ENCODE measurements at regions not wholly inside any gene's neighbourhood (a gene's known extent, or its start where the extent isn't known, plus 50 kb on each side); places are given as distances from the start of the nearest gene placed in this dataset.

GRCh38 chr2:139990646-139991335, 1210.6 kb upstream of the NXPH2 start:
- Histone ChIP-seq H3K36me3 (ENCODE audit: control insufficient read depth, insufficient read depth, low read length) (no peaks in the 10 kb centered on the region), H3K27me3 (ENCODE audit: control insufficient read depth, insufficient read depth, low read length) (no peaks in the 10 kb centered on the region), H3K4me3 (ENCODE audit: low read depth, low read length) (no peak overlapping the region)
- TF ChIP-seq, protein P1, sequence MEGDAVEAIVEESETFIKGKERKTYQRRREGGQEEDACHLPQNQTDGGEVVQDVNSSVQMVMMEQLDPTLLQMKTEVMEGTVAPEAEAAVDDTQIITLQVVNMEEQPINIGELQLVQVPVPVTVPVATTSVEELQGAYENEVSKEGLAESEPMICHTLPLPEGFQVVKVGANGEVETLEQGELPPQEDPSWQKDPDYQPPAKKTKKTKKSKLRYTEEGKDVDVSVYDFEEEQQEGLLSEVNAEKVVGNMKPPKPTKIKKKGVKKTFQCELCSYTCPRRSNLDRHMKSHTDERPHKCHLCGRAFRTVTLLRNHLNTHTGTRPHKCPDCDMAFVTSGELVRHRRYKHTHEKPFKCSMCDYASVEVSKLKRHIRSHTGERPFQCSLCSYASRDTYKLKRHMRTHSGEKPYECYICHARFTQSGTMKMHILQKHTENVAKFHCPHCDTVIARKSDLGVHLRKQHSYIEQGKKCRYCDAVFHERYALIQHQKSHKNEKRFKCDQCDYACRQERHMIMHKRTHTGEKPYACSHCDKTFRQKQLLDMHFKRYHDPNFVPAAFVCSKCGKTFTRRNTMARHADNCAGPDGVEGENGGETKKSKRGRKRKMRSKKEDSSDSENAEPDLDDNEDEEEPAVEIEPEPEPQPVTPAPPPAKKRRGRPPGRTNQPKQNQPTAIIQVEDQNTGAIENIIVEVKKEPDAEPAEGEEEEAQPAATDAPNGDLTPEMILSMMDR (IDR thresholded peaks at IDR 0.05; ENCODE audit: insufficient read depth, low read depth, low read length), result no peak
- ChIA-PET POLR2A (no interaction called here), CTCF (no interaction called here)
- no peak for DNase-seq (ENCODE audit: low read depth)

- Histone ChIP-seq H3K4me3 (ENCODE audit: low read depth, low read length) (no peak overlapping the region), H3K36me3 (ENCODE audit: control insufficient read depth, insufficient read depth, low read length) (no peaks in the 10 kb centered on the region), H3K27me3 (ENCODE audit: control insufficient read depth, insufficient read depth, low read length) (no peaks in the 10 kb centered on the region)
- TF ChIP-seq, protein P1 (IDR thresholded peaks at IDR 0.05; ENCODE audit: insufficient read depth, low read depth, low read length), result no peak
- ChIA-PET CTCF (no interaction called here), POLR2A (no interaction called here)
- no peak for DNase-seq (ENCODE audit: low read depth)
Measured at GRCh38 chr2:139969323-139969722, 1189.1 kb upstream of the NXPH2 start.

DNA sequence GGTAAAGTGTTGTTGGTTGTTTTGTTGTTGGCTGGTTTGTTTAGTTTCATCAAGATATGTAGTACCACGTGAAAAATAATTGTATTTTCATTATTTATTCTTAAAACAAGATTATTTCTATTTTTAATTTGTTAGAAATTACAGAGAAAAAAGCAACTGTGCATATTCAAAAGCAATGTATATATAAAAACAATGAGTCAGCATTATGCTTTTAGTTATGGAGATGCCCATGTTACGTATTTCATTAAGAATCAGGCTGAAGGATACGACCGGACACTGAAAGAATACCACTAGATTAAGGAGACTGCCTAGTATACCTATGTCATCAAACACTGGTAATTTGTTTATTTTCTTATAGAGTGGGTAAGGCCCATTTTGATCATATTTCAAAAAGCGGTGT, 1188.4 kb upstream of the NXPH2 start:
- TF ChIP-seq, protein P1 (IDR thresholded peaks at IDR 0.05; ENCODE audit: insufficient read depth, low read depth, low read length), result no peak
- Histone ChIP-seq H3K27me3 (ENCODE audit: control insufficient read depth, insufficient read depth, low read length) (no peaks in the 10 kb centered on the region), H3K4me3 (ENCODE audit: low read depth, low read length) (no peak overlapping the region), H3K36me3 (ENCODE audit: control insufficient read depth, insufficient read depth, low read length) (no peaks in the 10 kb centered on the region)
- DNase-seq (ENCODE audit: low read depth), result no peak
- POLR2A ChIA-PET, result no interaction called here
- CTCF ChIA-PET, result no interaction called here

- H3K36me3 ChIP-seq (ENCODE audit: control insufficient read depth, insufficient read depth, low read length), result no peaks in the 10 kb centered on the region
- ChIA-PET CTCF (no interaction called here), POLR2A (no interaction called here)
- TF ChIP-seq, protein P1 (IDR thresholded peaks at IDR 0.05; ENCODE audit: insufficient read depth, low read depth, low read length), result no peak
- DNase-seq (ENCODE audit: low read depth), result no peak
- no peak overlapping the region for H3K4me3 ChIP-seq (ENCODE audit: low read depth, low read length)
- H3K27me3 ChIP-seq (ENCODE audit: control insufficient read depth, insufficient read depth, low read length), result no peaks in the 10 kb centered on the region
Measured at GRCh38 chr2:139967665-139968064, 1187.5 kb upstream of the NXPH2 start.

- ChIA-PET POLR2A (no interaction called here), CTCF (no interaction called here)
Measured at GRCh38 chr2:139964721-139965440, 1184.7 kb upstream of the NXPH2 start.

More at GRCh38 chr2:139964721-139965440, 1184.7 kb upstream of the NXPH2 start:
- H3K36me3 ChIP-seq (ENCODE audit: control insufficient read depth, insufficient read depth, low read length), result no peaks in the 10 kb centered on the region
- DNase-seq (ENCODE audit: low read depth), result no peak
- no peak overlapping the region for H3K4me3 ChIP-seq (ENCODE audit: low read depth, low read length)
- TF ChIP-seq, protein P1 (IDR thresholded peaks at IDR 0.05; ENCODE audit: insufficient read depth, low read depth, low read length), result no peak
- H3K27me3 ChIP-seq (ENCODE audit: control insufficient read depth, insufficient read depth, low read length), result no peaks in the 10 kb centered on the region

Data from BJ (cell line).